Superior temporal gyrus (tissue), 1 donor: ENCODE measurements at regions not wholly inside any gene's neighbourhood (a gene's known extent, or its start where the extent isn't known, plus 50 kb on each side); places are given as distances from the start of the nearest gene placed in this dataset.
"Not testable (repeated sequence)": the region's sequence is repeated elsewhere in the genome, so short reads cannot be mapped to it uniquely, and the experiment has no call there.

ENCODE experiments used
- DNase-seq: peaks from one replicate; pipeline ENCODE4 v3.0.0-alpha.2; 2016; ENCODE audit errors: extremely low spot score

GRCh38 chr15:26029586-26029985, 166.5 kb upstream of the ATP10A start:
- not testable (repeated sequence) for DNase-seq

GRCh38 chr15:26029146-26029545, 166.0 kb upstream of the ATP10A start:
- no peak for DNase-seq

DNA sequence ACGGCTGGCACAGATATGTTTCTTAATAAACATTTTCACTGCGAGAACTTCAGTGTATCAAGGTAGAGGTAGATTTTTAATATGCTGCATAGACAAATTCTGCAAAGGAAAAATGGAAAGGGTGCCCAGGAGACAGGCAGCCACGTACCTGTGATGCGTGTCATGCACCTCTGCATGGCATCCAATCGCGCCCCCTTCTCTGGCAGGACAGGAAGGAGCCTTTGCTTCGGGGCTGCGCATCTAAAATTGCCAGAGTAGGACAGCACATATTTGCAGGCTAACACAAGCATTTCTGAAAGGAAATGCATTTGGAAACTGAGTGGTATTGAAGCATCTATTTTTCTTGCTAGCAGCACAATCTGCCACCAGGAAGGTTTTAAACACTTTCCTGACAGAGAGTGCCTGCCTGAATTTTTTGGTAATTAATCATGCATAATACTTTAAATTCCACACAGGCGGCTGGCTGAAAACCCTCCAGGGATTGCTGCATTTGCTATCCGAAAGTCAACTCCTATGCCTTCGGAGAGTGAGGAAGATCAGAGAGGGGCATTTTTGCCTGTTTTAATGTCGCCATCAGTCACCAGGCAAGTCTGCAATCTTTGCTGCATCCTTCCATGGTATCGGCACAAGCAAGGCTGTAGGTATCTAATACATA, 165.1 kb upstream of the ATP10A start:
- DNase-seq, result no peak

DNA sequence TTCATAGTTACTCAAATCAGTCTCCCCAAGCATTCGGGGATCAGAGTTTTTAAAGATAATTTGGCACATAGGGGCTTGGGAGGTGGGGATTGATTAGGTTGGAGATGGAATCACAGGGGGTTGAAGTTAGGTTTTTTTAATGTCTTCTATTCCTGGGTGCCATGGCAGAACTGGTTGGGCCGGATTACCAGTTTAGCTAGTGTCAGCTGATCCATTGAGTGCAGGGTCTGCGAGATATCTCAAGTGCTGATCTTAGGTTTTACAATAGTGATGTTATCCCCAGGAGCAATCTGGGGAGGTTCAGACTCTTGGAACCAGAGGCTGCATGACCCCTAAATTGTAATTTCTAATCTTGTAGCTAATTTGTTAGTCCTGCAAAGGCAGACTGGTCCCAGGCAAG, 163.5 kb upstream of the ATP10A start:
- not testable (repeated sequence) for DNase-seq

GRCh38 chr15:26024241-26024640, 161.1 kb upstream of the ATP10A start:
- no peak for DNase-seq

DNA sequence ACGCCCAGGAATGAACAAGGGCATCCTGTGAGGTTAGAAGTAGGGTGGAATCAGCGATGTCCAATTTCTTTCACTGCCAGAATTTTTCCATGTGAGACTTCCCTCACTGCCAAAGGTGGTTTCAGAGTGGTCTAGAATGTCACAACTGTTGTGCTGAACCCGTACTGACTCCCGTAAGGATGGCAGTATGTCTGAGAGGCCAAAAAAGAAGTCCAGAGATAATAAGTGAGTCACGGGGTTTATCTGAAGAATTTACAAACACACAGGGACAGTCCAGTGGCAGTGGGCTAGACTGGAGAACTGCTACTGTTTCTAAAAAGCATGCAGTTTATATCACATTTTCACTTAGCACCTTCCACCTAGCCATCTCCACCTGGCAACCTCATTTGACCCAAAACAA, 160.6 kb upstream of the ATP10A start:
- DNase-seq, result no peak

- DNase-seq, result no peak
These were observed 160.1 kb upstream of the ATP10A start for GRCh38 chr15:26023231-26023630.

GRCh38 chr15:26020871-26021270, 157.7 kb upstream of the ATP10A start:
- no peak for DNase-seq

GRCh38 chr15:26017665-26018064, 154.5 kb upstream of the ATP10A start:
- DNase-seq, result no peak

DNA sequence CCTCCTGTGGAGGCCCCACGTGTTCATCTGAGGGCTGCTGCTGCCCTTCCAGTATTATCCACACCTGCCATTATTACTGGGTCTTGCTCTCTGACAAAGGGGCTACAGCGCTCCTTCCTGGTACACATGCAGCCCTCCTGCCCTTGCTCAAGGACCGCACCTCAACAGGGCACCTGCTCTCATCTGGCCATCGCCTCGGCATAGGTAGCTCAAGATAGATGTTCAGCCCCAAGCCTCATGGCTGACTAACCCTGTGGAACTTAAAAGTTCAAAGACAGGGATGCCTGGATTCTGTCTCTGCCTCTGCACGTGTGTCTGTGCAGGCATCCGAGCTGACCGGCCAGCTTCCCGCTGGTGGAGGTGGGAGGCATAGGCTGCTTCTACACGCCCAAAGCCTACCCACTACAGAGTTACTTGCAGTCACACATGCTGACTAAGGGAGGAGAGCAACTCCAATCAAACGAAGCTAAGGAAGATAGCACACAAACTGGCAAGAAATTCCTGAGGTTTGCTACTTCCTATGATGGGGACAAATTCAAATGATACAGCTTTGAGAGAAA, 152.5 kb upstream of the ATP10A start:
- DNase-seq, result no peak

- peak; percentile 27 for DNase-seq
These were observed 150.9 kb upstream of the ATP10A start for GRCh38 chr15:26013981-26014380.

DNA sequence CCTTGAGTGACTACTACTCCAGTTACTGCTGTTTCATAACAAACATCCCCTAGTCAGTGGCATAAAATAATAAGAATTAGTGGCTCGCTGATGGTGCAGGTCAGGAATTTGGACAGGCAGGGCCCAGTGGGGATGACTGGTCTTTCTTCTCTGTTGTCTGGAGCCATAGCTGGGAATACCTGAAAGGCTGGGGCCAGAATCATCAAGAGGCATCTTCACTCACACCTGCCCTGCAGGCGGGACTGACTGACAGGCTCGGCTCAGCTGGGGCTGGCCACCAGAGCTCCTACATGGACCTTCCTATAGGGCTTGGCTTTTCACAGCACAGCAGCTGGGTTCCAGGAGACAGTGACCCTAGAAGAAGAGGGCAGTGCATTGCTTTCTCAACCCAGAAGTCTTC, 148.8 kb upstream of the ATP10A start:
- no peak for DNase-seq

- DNase-seq, result no peak
These were observed 144.0 kb upstream of the ATP10A start for GRCh38 chr15:26007151-26007550.

DNA sequence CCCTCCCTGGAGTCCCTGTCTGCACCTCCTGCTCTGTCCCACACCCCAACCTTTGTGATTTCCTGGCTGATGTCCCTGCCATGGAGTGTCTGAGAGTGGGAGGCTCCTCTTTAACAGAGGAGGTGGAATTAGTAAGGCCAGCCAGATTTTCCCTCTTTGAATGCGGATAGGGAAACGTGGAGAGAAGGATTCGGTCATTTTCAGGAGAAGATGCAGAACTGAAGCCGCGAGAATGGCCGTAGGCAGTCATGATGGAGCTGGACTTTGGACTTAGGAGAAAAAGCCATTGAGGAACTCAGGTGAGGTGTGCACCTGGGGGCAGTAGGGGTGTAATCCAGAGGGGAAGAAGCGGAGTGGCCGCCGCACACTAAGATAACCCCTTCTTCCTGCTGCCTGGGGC, 138.1 kb upstream of the ATP10A start:
- DNase-seq, result no peak

DNA sequence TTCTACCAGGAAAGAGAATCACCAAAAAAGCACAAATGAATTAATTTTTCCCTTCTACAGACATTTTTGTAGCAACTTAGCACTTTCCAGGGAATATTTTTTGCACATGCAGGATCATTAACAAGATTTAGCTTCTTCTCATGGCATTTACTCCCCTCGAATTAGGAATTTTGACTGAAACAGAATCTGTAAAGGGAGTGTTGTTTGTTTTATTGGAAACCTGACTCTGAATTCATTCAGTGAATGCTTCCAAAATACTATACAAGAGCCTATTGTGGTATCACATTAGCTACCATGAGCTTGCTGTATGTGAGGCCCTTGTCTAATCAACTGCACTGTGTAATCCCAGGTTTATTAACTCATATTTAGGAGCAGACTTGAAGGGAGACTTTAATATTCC, 130.4 kb upstream of the ATP10A start:
- DNase-seq, result no peak

DNA sequence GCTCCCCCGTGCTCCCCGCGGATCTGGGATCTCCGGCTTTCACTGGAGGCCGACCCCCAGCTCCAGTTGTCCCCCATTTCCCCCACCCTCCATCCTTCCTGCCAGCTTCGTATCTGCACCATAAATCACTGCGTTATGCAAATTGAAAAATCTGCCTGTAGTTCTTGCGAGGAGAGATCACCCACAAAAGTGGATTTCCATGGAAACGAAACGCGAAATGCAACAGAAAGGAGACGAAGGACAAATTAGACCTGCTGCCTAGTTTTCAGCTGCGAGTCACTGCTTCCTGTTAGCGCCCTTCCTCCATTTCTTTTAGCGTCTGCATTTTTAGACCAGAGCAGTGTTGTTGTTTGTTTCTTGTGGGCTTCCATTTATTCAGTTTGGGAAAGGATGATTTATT, 127.1 kb upstream of the ATP10A start:
- DNase-seq, result peak; percentile 57

GRCh38 chr15:25989327-25989726, 126.2 kb upstream of the ATP10A start:
- no peak for DNase-seq

DNA sequence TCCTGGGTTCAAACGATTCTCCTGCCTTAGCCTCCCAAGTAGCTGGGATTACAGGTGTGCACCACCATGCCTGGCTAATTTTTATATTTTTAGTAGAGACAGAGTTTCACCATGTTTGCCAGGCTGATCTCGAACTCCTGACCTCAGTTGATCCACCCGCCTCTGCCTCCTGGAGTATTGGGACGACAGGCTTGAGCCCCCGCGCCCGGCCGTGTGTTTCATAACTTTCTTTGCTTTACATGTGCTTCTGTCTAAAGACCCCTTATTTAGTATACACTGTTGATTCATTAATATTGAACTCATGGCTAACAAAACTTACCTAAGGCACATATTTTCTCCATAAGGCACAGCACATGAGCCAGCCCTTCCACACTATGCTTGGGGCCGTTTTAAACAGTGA, 125.6 kb upstream of the ATP10A start:
- DNase-seq, result not testable (repeated sequence)

GRCh38 chr15:25987638-25988037, 124.5 kb upstream of the ATP10A start:
- no peak for DNase-seq

- no peak for DNase-seq
These were observed 122.0 kb upstream of the ATP10A start for GRCh38 chr15:25985165-25985564.

DNA sequence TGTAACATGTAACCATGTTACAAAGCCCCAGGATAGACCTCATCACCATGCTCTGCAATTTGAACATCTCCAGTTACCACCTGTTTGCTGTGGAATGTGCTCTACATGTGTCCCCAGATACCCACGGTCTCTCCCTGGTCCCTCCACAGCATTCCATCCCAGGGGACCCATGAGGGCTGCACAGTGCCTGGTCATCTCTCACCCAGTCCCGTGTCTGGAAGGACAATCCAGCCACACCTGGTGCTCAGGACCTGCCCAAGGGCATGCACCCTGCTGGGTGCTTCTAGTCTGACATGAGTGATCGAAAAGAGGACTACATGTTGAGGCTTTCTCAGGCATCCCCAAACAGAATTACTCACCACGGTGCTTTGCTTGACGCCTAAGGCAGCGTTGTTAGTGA, 119.6 kb upstream of the ATP10A start:
- DNase-seq, result no peak

DNA sequence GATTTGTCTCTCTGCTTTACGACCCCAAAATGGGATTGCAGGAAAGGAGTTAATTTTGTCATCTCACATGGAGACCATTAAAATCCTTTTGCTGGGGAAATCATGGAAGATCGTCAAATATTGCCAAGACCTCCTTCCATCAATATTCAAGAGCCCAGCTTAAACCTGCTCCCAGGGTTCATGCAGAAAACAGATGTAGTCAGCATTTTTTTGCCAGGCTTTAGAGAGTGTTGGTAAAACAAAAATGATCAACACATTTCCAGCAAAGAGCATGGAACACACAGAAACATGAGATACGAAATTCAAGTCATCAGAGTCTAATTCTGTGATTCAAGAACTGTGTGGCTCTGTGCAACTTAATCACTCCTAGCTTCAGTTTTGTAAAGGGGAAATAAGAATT, 118.0 kb upstream of the ATP10A start:
- no peak for DNase-seq

GRCh38 chr15:25972141-25972675, 109.1 kb upstream of the ATP10A start:
- no peak for DNase-seq

DNA sequence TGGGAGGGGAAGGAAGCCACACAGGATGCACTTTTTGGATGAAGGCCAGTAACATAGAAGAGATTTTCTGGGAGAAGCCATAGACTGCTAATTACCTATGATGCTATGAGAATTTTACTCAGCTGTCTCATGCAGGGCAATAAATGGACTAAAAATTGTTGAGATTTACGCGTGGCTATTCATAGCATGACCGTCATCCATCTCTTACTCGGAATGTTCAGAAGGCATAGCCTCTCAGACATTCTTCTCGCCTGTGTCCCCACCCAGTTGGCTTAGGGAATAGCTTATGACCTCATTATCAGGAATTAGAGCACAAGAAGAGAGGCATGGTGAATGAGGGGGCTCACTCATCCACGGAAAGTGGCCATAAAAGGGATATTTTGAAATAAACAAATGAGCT, 107.9 kb upstream of the ATP10A start:
- DNase-seq, result no peak
